SU-DHL-6 (cell line): ENCODE measurements at regions not wholly inside any gene's neighbourhood (a gene's known extent, or its start where the extent isn't known, plus 50 kb on each side); places are given as distances from the start of the nearest gene placed in this dataset.

ENCODE experiments used
- EZH2phosphoT487 ChIP-seq: fragments of 200-600 bp; sonication (generic), shearing (Covaris generic); conservative IDR thresholded peaks from 2 replicates; pipeline ENCODE4 v1.6.1; 2018; ENCODE audit warnings: mild to moderate bottlenecking, antibody characterized with exemption, low read length, moderate library complexity, mixed read lengths
- TF ChIP-seq, protein P1 (sequence below): fragments of 200-600 bp; sonication (generic); IDR thresholded peaks from one replicate; pipeline ENCODE4 v1.5.1; 2017; ENCODE audit warnings: antibody characterized with exemption, mild to moderate bottlenecking, low read length, moderate library complexity; ENCODE audit not compliant: insufficient read depth, poor library complexity, severe bottlenecking

DNA sequence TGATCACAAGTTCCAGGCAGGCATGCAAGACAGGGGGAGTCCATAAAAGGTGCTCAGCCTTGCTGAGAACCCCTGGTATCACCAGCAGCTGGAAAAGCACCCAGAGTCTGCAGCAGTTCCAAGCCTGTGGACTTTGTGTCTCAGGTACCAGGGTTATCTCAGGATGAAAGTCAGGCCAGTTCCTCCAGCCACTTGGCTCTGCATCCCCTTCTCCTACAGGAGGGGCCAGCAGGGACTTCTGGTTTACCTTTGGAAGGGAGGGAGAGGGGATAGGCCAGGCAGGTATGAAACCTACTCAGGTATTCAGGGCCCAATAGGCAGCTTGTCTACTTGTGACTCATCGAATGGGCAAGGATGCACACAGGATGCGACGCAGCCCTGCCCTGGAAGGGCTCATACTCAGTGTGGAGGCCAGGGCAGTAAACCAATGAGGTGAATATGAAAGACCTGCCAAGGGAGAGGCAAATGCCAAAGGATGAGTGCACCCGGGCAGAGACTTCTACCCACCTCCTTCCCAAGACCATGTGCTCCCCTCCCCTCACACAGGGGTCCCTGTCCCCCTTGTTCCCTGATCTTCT is 148.2 kb downstream of the SLC38A6 start:
- TF ChIP-seq, protein P1, sequence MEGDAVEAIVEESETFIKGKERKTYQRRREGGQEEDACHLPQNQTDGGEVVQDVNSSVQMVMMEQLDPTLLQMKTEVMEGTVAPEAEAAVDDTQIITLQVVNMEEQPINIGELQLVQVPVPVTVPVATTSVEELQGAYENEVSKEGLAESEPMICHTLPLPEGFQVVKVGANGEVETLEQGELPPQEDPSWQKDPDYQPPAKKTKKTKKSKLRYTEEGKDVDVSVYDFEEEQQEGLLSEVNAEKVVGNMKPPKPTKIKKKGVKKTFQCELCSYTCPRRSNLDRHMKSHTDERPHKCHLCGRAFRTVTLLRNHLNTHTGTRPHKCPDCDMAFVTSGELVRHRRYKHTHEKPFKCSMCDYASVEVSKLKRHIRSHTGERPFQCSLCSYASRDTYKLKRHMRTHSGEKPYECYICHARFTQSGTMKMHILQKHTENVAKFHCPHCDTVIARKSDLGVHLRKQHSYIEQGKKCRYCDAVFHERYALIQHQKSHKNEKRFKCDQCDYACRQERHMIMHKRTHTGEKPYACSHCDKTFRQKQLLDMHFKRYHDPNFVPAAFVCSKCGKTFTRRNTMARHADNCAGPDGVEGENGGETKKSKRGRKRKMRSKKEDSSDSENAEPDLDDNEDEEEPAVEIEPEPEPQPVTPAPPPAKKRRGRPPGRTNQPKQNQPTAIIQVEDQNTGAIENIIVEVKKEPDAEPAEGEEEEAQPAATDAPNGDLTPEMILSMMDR, result no peak
- TF ChIP-seq EZH2phosphoT487, result no peak
